Fibroblast of pulmonary artery (primary cell): ENCODE measurements at regions not wholly inside any gene's neighbourhood (a gene's known extent, or its start where the extent isn't known, plus 50 kb on each side); places are given as distances from the start of the nearest gene placed in this dataset.

Experiments
- DNase-seq: peaks from one replicate; pipeline ENCODE4 v3.0.0-alpha.2; 2010; ENCODE audit warnings: low read depth
- H3K4me3 ChIP-seq: replicated peaks from 2 replicates; pipeline ENCODE4 v1.5.1; 2011; ENCODE audit warnings: low read depth, mild to moderate bottlenecking, control low read depth, low read length, moderate library complexity
- TF ChIP-seq, protein P1 (sequence below): IDR thresholded peaks from 2 replicates; pipeline ENCODE4 v1.5.1; 2011; ENCODE audit warnings: mild to moderate bottlenecking, control low read depth, low read length, inconsistent platforms; ENCODE audit errors: missing control alignments

DNA sequence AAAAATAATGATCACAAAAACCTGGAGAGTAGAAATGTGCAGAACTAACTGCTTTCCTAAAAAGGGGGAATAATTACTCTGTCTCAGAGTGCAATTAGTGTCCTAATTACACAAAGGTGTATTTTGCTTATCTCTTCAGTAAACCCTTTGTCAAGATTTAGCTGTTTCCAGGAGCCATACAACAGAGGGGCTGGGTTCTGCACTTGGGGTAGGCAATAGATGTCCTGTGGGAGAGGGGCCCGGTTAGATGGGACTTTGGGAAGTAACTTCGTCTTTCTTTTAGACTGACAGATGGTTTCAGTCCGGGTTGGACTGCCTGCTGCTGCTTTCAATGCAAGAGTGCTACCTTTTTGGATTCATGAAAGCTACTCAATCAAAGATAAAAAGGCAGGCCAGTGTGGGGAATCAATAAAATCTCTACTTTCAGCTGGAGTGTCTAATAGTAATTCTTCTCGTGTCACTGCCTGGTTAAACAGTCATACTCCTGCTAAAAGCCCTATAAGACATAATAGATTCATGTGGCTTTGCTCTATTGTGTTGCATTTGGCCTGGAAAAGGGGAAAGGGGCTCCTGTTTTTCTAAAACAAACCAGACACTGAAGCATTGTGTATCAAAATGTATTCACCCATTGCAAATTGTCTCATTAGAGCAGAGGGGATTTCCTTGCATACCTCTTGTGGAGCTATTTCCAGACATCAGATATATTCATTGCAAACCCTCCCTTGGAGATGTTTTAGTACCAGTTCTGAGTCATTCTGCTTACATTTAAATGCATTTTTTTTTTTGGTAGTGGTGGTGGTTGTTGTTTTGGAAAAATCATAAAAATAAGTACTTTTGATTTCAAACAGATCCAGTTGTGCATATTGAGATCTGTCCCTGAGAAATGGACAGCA is 83.3 kb upstream of the PCDH8 start:
- TF ChIP-seq, protein P1, sequence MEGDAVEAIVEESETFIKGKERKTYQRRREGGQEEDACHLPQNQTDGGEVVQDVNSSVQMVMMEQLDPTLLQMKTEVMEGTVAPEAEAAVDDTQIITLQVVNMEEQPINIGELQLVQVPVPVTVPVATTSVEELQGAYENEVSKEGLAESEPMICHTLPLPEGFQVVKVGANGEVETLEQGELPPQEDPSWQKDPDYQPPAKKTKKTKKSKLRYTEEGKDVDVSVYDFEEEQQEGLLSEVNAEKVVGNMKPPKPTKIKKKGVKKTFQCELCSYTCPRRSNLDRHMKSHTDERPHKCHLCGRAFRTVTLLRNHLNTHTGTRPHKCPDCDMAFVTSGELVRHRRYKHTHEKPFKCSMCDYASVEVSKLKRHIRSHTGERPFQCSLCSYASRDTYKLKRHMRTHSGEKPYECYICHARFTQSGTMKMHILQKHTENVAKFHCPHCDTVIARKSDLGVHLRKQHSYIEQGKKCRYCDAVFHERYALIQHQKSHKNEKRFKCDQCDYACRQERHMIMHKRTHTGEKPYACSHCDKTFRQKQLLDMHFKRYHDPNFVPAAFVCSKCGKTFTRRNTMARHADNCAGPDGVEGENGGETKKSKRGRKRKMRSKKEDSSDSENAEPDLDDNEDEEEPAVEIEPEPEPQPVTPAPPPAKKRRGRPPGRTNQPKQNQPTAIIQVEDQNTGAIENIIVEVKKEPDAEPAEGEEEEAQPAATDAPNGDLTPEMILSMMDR, result no peak
- H3K4me3 ChIP-seq, result no peak overlapping the region
- no peak for DNase-seq

DNA sequence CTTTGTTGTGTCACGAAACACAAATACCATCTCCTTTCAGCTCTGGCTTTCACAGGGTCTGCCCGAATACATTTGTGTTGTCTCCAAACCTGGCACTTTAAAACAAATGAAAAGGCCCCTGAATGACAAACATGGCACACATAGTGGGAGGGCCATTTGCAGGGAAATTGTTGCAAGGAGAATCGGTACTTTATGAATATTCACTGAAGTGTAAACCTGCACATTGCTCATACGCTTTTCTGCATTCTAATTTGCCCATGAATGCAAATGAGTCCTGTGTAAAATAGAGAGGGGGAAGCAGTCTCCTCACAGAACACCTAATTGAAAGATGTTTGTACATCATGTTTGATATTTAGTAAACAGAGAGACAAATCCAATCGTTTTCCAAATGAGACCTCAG is 82.7 kb upstream of the PCDH8 start:
- TF ChIP-seq, protein P1, result no peak
- H3K4me3 ChIP-seq, result no peak overlapping the region
- DNase-seq, result no peak

DNA sequence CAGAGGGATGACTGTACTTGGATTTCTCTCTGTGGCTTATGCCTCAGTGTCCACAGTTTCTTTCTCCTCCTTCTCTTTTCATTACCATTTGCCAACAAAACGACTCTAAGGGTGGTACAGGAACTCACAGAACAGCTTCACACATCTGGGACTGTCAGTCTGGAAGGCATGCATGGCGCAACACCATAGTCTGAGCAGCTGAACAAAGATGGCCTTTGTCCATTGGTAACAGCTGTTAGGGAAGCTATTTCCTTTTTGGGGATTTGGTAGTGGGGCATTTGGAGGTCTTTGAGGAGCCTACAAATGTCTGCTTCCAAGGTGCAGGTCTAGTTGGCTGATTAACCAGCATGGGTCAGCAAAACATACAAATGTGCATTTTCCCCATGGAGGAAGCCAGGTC is 81.4 kb upstream of the PCDH8 start:
- DNase-seq, result no peak
- H3K4me3 ChIP-seq, result no peak overlapping the region
- TF ChIP-seq, protein P1, result no peak

DNA sequence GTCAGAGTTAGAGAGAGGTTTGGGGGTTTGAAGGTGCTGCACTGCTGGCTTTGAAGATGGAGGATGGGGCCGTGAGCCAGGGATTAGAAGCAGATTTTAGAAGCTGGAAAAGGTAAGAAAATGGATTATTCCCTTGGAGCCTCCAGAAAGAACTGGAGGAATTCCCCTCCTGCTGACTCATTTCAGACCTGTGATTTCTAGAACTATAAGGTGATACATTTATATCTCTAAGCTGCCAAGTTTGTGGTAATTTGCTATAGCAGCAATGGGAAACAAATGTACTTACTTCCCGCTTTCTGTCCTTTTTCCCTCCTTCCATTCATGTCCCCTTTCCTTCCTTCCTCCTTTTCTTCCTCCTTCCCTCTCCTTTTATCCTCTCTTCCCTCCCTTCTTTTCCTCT is 78.5 kb upstream of the PCDH8 start:
- TF ChIP-seq, protein P1, result no peak
- no peak overlapping the region for H3K4me3 ChIP-seq
- no peak for DNase-seq

DNA sequence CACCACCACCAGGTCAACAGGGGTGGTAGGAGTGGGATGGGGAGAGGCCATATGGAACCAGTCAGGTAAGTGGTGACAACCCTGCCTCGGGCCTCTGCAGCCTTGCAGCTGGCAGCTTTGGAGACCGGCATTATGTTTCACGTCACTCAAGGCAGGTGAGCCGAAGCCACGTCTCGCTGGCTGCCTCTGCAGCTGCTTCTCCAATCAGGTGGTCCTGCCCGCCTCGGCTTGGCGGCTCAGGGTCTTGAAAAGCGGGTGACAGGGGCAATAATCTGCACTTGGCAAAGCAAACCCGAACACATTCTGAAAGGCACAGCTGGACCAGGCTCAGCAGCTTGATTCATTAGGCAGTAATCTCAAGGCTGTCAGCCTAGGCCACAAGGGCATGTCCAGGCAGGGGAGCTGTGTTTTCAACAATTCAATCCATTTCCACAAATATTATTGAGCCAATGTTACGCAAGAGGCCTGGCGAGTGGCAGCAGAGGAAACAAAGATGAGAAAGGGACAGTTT is 77.4 kb upstream of the PCDH8 start:
- peak; percentile 1 for DNase-seq

DNA sequence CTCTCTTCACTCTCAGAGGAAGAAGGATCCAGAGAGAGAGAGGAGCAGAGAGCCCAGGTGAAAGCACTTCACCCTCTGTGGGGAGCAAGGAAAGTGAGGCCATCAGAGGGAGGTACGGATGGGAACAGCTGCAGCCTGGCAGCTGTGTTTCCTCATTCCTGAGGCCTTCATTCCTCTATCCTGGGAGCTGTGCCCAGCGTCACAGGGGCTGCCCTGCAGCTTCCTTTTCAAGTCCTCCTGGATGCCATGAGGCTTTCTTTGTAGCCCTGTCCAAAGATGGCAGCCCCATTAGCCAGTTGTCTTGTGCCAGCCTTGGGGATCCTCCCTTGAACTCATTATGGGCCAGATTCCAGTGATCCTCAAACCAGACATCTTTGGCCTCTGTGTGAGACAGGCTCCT is 76.8 kb upstream of the PCDH8 start:
- DNase-seq, result no peak
- H3K4me3 ChIP-seq, result no peak overlapping the region
- TF ChIP-seq, protein P1, result no peak

More for the DNA sequence above, 77.4 kb upstream of the PCDH8 start:
- TF ChIP-seq, protein P1, result no peak
- H3K4me3 ChIP-seq, result no peak overlapping the region
